DMS79 (cell line): ENCODE measurements at regions not wholly inside any gene's neighbourhood (a gene's known extent, or its start where the extent isn't known, plus 50 kb on each side); places are given as distances from the start of the nearest gene placed in this dataset.

Source experiments
- DNase-seq: peaks from one replicate; lab custom pipeline; 2025; lab: John Stamatoyannopoulos, UW

DNA sequence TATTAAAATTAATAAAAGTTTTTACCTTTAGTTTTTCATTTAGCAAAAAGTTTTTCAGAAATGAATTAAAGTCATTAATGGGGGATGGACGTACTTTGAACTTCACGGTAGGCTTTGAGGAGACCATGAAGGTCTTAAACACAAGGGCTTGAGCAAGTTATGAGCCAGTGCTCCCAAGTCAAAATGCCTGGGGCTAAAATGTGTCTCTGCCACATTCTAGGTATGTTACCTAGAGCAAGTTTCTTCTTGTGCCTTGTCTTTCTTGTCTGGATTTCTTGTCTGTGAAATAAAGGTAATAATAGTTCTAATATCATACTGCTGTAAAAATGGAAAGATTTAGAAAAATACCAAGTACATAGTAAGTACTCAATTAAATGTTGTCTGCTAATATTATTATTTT is 132.7 kb upstream of the USP15 start:
- DNase-seq: no peak

DNA sequence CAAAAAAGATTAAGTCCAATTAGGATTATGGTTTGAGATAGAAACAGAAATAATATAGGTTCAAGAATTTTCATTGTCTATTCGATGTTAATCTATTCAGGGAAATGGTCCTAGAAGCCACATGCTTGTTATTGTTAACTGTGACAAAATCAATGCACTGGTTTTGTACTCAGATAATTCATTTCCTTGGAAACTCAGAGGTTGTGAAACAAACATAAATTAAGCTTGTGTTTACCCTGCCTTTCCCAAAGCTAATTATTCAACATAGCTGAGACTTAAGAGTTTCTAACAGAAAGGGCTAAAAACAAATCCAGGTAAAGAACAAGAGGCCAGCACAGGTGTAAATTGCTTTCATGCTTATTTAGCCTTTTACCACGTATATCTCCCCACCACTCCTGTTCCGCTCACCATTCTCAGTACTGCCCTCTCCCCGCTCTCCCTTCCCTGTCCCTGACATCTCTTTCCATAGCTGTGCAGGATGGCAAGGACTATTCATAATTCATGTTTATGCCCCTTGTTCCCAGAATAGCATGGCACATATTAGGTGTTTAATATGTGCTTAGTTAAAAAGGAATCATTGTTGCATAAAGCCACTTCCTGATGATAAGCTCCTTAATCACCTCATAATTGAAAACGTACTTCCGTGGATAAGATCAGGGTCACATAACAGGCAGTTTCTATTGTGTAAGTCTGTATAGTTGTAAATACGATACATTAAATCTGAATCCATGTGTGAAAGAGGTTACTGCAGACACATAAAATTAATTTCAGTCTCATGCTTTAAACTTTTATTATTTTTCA is 131.8 kb upstream of the USP15 start:
- DNase-seq: no peak

DNA sequence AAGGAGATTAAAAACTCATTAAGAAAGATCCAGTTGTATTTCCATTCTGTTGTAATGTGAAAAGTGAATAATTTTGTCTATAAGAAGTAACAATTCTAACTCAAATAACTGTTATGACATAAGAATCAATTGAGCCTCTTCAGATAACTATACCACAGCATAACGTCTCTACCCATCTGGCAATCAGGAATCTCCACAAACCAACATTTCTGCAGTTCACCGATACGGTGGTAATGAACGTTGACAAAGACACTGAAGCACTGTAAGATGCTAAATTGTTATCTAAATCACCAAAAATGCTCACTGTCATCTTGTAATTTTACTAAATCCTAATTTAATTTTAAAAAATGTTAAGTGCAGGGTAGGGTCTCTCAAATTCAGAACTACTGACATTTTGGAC is 130.9 kb upstream of the USP15 start:
- DNase-seq: no peak

DNA sequence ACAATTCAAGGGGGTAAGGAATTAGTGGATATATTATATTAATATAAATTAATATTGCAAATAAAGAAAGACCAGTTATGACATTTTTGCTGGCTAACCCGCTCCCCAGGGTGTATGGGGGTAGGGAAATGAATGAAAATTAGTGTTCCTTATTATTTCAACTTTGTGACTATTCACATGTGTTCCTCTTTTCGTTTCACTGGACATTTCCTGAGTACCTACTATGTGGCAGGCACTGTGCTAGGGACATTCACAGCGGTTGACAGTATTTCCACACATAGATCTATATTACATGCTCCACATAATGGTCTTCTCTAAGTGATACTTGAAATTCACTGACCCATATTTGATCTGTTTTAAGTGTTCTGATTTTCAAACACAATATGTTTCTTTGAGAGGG is 129.8 kb upstream of the USP15 start:
- no peak for DNase-seq

DNA sequence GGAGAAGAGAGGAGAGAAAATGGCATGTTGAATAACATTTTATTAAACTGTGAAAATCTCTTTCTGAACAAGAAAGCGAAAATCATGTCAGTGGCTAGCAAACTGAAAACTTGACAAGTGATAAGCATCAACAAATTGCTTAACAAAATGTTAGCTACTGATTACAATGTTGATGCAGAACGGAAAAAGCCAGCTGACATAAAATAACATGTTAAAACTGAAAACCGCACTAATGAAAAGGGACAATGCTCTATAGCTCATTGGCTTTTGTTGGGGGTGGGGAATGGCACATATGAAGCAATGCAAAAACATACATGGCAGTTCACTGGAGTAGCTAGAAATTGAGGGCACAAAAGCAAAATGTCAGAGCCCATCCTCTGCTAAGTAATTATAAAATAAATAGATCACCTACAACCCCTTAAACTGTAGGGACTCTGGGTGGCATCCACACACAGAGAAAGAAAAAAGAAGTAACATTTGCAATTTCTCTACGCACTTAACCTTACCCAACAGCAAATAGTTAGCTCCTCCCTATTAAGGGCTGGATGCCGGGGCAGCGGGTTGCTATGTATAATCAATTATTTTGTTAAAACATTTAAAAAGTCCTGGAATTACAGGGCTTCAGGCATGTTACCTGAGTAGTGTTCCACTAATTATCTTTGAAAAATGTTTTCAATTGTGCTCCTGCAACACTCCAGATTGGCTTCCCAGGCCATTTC is 129.2 kb upstream of the USP15 start:
- no peak for DNase-seq

DNA sequence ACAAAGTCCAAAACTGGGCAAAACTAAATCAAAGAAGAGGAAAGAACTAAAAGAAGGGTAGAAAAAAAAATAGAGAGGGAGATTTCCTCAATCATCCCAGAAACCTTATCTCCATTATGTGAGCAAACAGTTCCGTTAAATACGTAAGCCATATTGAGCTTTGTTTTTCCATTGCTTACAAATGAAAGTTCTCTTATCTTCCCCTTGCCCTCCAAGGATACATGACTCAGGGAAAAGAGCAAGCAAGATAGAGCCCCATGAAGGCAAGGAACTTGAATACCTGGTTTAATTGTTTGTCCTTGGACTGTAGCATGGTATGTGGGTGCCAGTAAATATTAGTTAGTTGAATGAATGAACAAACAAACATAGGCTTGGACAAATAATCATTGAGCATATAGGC is 126.8 kb upstream of the USP15 start:
- no peak for DNase-seq

DNA sequence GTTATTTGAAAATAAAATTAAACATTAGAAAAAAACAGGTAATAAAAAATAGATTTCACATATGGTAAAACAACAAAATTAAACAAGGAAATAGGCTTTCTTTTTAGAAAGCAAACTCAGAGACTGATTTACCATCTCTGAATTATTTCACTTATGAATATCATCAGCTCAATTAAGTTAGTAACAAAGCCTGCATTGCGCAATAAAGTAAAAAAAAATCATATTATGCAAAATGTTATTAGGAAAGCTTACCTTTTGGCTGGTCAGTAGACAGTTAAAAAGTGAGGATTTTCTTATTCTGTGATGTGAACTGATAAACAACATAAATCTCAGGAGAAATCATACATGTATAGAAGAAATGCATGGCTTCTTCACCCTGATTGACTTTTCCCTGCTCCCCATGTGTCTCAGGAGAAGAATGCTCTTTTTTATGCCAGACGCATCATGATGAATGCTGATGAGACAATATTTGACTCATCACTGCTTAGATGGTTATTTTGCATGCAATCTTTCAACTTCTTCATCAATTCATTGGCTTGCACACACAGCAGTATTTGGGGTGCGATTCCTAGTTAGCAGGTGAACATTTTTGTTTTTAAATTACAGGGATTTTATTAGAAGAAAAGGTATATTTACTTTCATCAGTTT is 124.5 kb upstream of the USP15 start:
- DNase-seq: no peak

DNA sequence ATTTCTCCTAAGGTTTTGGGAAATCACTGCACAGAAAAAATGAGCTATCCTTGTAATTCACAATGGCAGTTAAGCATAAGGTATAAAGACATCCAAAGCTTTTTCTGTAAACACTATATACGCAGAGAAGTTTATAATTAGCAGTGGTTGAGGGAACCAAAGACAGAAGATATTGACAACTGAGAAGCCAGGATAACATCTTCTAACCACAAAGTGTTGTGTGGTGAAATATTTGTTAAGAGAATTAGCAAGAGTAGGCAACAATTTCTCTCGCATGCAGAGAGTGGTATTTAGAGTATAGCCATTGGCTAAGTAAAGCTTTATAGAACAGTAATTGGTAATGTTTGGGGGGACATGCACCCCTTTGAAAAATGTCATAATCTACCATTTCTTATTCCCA is 123.7 kb upstream of the USP15 start:
- no peak for DNase-seq

DNA sequence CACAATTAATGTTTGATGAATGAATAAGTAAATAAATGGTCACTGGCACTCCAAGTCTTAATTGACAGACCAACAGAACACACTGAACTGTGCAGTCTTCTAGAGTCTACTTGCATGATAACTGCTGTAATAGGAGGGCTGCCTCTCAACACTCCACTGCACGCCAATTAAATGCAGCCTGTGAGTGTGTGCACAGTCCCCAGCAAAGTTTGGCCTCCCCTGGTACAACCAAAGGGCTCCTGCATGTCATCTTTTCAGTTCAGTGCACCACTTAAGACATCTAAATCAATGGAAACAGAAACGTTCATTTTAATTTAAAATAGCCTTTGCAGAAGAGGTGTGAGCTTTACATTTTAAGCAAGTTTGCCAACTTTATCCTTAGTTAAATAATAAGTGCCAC is 121.7 kb upstream of the USP15 start:
- no peak for DNase-seq

DNA sequence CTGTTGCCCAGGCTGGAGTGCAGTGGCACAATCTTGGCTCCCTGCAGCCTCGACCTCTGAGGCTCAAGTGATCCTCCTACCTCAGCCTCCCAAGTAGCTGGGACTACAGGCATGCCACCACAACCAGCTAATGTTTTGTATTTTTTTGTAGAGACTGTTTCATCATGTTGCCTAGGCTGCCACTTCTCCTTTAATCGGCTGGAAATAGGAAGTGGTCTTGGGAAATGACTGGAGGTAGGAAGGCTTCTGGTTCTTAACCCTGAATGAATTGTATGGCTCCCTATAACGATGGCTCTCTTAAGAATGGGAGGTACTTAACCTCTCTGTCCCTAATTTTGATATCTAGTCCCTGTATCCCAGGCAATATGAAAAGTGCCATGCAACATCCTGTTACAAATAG is 113.9 kb upstream of the USP15 start:
- no peak for DNase-seq

DNA sequence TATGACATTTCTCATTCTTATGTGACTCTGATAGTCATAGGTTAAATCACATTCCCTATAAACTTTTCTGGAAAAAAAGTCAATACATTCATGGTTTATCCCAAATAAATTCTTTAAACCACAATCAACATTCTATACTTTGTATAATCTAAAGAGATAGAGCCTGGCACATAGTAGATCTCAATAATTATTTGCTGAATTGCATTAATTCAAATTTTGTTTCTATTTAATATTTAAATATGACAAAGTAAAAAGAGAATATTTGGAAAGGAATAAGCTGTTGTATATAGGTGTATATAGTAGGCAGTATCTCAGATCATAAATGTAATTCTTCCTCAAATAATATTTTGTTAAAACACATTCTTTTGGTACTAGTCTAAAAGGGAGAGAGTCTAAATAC is 102.2 kb upstream of the USP15 start:
- DNase-seq: no peak

DNA sequence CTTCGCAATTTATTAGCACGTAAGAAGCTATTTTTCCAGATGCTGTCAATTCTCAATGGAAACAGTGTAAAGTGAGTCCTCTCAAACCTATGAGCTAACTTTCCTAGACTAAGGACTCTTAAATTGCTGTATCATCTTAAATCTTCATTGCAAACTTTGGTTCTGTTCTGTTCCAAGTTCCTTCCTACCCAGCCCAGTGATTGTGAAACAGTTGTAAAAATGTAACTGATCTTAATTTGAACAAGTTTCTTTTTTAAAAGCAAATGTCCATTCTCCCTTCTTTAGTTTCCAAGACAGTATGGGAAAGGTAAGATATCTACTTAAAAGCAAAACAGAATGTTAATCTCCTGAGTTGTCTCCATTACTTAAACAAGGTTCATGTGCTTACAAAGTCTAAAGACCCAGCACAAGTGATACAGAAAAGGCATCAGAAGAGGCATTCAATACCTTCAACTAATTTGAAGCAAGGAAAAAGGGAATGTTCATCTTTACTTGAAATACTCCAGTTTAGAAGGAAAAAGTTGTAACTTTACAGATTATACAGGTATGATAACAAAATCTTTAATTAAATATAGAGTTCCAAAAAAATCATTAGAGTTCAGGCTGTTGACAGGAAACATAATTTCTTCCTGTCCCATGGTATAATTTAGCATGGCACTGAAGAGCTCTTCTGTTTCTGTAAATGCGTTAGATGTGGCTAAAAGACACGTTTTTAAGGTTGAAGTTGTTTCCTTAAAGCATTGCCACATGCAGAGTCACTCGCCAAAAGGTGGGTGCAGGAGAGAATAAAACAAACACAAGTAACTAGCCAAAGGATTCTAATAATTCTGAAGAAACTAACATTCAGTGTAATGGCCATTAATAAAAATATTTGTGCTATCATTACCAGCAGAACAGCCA is 101.5 kb upstream of the USP15 start:
- no peak for DNase-seq

DNA sequence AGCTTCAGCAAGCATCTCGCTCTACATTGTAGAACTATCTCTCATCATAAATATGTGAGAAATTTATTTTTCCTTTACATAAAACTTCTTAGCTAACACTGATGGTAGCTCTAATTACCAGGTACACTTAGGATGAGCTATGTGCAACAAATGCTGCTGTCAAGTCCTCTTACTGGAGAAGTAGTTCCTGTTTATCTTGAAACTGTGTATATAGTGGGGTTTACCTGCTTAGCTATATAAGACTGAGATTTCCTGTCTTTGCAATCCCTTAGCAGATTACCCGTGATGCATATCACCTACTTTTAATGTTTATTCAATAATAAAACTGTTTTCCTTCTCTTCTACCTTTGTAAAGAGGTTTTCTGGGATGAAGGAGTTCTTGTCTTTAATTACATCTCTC is 98.0 kb upstream of the USP15 start:
- no peak for DNase-seq

DNA sequence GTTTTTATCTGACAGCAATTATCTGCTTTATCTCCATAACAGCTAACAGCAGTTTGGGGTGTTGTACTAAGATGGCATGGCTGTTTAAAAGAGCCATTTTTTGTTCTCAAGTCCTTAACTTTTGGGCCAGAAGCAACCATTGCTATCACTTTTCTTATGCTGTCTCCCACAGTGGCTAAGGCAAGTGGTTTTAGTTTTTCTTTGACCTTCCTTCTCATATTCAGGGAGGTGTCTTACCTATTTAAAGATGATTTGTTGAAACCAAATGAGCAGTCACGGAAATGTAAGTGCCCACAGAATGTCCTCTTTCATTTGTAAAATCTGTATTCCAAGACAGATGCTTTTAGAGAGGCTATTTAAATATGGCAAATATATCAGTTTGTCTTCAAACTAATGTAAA is 96.8 kb upstream of the USP15 start:
- DNase-seq: no peak

DNA sequence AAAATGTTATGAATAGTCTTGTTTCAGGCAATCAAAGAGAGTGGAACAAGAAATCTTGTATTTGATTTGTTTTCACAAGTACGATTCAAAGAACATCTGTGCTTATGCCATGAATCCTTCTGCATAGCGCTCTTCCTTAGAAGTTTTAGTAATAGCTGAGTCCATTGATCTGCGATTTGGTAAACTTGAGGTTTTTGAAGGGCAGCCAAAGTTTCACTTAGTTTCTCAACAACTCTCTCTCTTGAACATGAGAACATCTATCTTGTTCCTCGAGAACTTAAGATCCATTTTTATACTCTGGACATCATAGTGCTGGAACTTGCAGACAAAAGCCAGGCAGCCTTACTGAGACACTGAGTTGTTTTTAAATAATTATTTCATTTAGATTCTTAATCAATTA is 96.2 kb upstream of the USP15 start:
- no peak for DNase-seq

DNA sequence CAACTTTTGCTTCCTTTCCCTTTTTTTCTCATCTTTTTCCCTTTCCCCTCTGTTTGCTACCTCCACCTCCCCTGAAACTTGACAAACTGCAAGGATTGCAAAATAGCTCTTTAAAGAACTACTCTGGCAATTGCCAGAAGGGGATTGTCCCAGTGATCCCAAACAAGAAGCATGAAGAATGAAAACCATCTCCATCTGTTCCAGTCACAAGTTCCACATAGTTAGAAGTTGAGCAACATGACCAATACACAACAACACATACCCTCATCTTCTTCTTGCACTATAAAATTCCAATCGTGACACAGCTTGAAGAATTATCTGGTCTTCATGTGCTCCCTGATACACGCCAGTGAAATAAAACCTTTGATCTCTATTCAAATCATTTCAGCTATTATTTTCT is 93.7 kb upstream of the USP15 start:
- DNase-seq: no peak

DNA sequence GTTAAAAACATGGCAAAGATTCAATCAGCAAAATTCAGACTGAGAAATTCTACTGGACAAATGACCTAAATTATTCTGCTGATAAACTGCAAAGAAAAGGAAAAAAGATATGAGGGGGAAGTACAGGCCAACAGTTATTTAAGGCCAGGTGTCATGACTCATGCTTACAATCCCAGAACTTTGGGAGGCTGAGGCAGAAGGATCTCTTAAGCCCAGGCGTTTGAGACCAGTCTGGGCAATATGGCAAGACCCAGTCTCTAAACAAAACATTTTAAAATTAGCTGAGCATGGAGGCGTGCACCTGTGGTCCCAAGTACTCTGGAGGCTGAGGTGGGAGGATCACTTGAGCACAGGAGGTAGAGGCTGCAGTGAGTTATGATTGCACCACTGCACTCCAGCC is 91.8 kb upstream of the USP15 start:
- DNase-seq: no peak

DNA sequence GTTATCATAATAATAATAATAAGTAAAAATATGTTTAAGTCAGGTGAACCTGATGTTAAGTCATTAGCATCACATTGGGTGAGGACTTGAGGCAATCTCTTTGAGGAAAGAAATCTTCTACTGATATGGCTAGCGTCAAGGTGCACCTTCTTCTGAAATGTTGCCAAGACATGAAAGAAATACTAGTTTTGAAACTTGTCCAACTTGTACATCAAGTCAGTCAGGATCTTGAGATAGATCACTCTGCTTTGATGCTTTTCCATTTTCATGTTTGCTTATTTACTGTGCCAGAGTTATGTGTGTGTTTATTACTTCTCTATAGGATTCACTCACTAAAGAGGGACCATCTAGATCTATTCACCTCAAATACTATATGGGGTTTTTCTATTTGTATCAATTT is 90.0 kb upstream of the USP15 start:
- no peak for DNase-seq

DNA sequence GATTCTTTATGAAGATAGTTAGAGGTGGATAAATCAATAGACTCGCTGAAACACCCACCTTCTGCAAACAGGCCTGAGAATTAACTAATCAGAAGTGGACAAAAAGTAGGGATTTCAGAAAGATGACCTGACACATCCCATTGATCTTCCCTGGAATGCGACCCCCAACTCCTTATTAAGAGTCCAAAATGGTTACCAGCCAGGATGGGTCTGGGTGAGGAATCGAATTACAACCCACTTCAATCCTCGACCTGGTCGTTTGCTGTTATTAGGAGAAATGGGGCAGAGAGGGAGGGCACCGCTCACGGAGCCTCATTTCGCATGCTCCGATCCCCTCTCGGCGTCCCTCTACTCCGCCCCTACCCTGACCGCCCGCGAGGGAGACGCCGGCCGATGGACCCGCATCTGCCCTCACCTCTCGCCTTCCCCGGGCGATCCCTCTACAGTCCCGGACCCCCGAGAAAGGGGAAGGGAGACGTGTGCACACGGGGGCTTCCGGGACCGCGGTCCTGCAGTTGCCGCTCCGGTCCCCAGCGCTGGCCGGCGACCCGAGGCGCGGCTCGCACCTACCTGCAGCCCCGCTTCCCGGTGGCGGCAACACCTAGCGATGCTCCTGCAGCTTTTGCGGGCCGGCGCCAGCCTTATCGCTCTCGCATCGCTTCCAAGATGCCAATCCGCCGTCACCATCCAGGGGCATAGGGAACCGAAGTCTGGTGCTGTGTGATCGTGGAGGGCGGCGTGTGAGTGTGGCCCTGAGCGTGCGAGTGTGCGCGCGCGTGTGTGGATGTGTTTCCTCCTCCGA is 69.3 kb upstream of the USP15 start:
- no peak for DNase-seq

DNA sequence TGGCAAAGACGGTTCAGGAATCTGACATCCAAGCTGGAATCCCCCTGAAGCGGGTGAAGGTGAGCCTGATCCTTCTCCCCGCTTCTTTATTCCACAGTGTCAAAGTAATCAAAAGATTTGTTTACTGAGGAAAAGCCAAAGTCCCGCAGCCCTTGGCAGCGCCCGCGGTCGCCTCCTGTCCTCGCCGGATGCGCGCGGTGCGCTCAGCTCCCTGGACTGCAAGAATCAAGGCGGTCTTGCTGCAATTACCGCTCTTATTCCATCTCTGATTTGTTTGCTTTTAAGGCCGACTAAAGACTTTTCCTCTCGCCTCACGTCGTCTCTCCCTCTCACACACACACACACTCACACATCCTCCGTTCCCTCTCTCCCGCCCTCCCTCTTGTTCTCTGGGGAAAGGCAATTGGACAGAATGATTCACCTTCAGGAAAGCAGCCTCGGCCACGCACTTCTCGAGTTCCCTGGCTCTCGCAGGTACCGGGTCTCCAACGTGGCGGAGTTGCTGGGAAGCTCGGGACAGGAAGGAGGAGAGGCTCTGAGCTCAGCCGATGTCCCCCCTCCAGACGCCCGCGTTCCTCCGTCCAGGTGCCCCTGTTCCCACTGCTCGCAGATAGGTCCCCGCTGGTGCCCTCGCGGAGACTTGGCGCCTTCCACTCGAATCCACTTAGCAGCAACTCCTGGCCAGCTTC is 68.6 kb upstream of the USP15 start:
- no peak for DNase-seq
